ENCODE measurements at regions not wholly inside any gene's neighbourhood (a gene's known extent, or its start where the extent isn't known, plus 50 kb on each side); places are given as distances from the start of the nearest gene placed in this dataset.

DNA sequence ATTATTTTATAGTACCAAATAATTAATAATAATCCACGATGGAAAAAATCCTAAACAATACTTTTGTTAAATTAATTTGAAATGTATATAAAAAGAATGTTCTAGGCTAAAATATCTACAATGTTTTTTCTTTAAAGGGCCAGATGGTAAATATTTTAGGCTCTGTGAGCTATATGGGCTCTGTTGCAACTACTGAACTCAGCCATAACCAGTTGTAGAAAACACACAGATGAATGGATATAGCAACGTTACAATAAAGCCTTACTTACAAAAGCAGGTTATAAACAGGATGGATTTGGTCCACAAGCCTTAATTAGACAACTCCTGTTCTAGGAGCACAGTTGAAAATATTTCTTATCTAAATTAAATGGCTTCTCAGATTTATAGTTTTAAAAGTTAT, 245.2 kb downstream of the KCNC2 start:
- Histone ChIP-seq H3K4me3 (no peak overlapping the region), H3K27ac (no peak overlapping the region), H3K9me3 (no peaks in the 10 kb centered on the region), H3K27me3 (no peaks in the 10 kb centered on the region), H3K4me1 (no peaks in the 10 kb centered on the region), H3K36me3 (no peaks in the 10 kb centered on the region)
- no peak for DNase-seq
- 72 to 75% methylated on average over 2 of the region's 2 CpGs for WGBS, 2 donors
- intact Hi-C loops (cut with DNase I): no loop called here
- TF ChIP-seq POLR2AphosphoS5 (IDR thresholded peaks at IDR 0.05): no peak
- TF ChIP-seq POLR2A (IDR thresholded peaks at IDR 0.05): no peak
- no peak for TF ChIP-seq EP300 (IDR thresholded peaks at IDR 0.05)
- TF ChIP-seq, protein P1, sequence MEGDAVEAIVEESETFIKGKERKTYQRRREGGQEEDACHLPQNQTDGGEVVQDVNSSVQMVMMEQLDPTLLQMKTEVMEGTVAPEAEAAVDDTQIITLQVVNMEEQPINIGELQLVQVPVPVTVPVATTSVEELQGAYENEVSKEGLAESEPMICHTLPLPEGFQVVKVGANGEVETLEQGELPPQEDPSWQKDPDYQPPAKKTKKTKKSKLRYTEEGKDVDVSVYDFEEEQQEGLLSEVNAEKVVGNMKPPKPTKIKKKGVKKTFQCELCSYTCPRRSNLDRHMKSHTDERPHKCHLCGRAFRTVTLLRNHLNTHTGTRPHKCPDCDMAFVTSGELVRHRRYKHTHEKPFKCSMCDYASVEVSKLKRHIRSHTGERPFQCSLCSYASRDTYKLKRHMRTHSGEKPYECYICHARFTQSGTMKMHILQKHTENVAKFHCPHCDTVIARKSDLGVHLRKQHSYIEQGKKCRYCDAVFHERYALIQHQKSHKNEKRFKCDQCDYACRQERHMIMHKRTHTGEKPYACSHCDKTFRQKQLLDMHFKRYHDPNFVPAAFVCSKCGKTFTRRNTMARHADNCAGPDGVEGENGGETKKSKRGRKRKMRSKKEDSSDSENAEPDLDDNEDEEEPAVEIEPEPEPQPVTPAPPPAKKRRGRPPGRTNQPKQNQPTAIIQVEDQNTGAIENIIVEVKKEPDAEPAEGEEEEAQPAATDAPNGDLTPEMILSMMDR (IDR thresholded peaks at IDR 0.05): no peak

DNA sequence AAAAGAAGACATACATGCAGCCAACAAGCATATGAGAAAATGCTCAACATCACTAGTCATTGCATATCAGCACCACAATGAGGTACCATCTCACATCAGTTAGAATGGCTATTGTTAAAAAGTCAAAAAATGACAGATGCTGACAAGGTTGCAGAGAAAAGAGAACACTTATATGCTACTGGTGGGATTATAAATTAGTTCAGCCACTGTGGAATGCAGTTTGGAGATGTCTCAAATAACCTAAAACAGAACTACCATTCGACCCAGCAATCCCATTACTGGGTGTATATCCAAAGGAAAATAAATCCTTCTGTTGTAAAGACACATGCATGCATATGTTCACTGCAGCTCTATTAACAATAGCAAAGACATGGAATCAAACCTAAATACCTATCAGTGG, 238.4 kb downstream of the KCNC2 start:
- no peak for DNase-seq
- no peaks in the 10 kb centered on the region for H3K4me1 ChIP-seq
- no peaks in the 10 kb centered on the region for H3K27me3 ChIP-seq
- no peaks in the 10 kb centered on the region for H3K36me3 ChIP-seq
- no peak overlapping the region for H3K27ac ChIP-seq
- TF ChIP-seq, protein P1 (IDR thresholded peaks at IDR 0.05): no peak
- TF ChIP-seq POLR2AphosphoS5 (IDR thresholded peaks at IDR 0.05): no peak
- no peak for TF ChIP-seq EP300 (IDR thresholded peaks at IDR 0.05)
- TF ChIP-seq POLR2A (IDR thresholded peaks at IDR 0.05): no peak
- H3K9me3 ChIP-seq: no peaks in the 10 kb centered on the region
- 89 to 90% methylated on average over 1 of the region's 1 CpG for WGBS, 2 donors
- no peak overlapping the region for H3K4me3 ChIP-seq
- intact Hi-C loops (cut with DNase I): no loop called here

DNA sequence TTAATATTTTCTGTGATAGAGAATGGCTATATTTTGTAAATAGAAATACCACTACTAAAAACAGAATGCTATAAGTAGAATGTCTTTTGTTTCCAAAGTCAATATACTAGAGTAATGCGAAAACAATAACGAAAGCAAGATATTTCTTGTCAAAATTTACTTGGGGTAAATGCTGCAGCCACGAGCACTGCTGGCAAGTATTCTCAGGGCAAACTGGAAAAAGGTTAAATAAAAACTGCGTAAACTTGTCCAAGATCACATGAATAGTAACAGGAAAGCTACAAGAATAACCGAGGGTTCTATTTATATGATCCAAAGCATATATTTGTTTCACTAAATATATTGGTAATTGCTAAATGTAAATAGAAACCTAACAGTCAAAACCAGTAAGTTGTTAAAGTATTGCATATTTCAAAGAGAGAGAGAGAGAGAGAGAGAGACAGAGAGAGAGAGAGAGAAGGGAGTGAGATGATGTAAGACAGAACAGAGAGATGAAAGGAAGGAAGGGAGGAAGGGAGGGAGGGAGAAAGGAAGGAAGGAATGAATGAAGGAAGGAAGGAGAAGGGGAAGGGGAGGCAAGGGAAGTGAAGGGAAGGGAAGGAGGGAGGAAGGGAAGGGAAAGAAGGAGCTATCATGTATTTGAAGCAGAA, 231.7 kb downstream of the KCNC2 start:
- intact Hi-C loops (cut with DNase I): no loop called here
- DNase-seq: no peak
- WGBS, 2 donors: 78% methylated on average over 5 of the region's 5 CpGs

DNA sequence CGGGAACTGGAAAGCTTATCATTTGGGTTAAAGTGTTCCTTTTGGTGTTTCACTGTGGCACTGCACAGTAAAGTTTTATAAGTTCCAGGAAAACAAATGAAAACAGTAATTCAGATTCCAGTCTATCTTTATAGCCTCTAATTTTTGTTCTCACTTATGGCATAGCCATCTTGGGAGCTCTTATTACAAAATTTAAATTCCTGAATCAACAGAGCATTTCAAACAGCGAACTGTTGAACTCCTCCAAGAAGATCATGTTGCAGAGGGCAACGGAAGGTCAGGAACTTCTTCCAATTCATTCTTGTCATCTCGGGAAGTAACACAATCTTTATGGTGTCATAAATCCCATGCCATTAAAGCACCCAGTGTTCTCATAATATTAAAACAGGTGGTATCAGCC, 229.1 kb downstream of the KCNC2 start:
- 5 to 20% methylated on average over 4 of the region's 4 CpGs for WGBS, 2 donors
- Histone ChIP-seq H3K4me3 (no peak overlapping the region), H3K27me3 (no peaks in the 10 kb centered on the region), H3K27ac (no peak overlapping the region), H3K4me1 (no peaks in the 10 kb centered on the region), H3K9me3 (no peaks in the 10 kb centered on the region), H3K36me3 (no peaks in the 10 kb centered on the region)
- intact Hi-C loops (cut with DNase I): no loop called here
- no peak for DNase-seq
- TF ChIP-seq POLR2AphosphoS5 (IDR thresholded peaks at IDR 0.05) (no peak), POLR2A (IDR thresholded peaks at IDR 0.05) (no peak), EP300 (IDR thresholded peaks at IDR 0.05) (no peak)
- TF ChIP-seq, protein P1 (IDR thresholded peaks at IDR 0.05): no peak

More for the DNA sequence above, 231.7 kb downstream of the KCNC2 start:
- TF ChIP-seq POLR2A (IDR thresholded peaks at IDR 0.05) (no peak), POLR2AphosphoS5 (IDR thresholded peaks at IDR 0.05) (no peak), EP300 (IDR thresholded peaks at IDR 0.05) (no peak)
- TF ChIP-seq, protein P1 (IDR thresholded peaks at IDR 0.05): no peak
- H3K27me3 ChIP-seq: no peaks in the 10 kb centered on the region
- no peak overlapping the region for H3K4me3 ChIP-seq
- H3K4me1 ChIP-seq: no peaks in the 10 kb centered on the region
- no peaks in the 10 kb centered on the region for H3K9me3 ChIP-seq
- no peaks in the 10 kb centered on the region for H3K36me3 ChIP-seq
- H3K27ac ChIP-seq: no peak overlapping the region

DNA sequence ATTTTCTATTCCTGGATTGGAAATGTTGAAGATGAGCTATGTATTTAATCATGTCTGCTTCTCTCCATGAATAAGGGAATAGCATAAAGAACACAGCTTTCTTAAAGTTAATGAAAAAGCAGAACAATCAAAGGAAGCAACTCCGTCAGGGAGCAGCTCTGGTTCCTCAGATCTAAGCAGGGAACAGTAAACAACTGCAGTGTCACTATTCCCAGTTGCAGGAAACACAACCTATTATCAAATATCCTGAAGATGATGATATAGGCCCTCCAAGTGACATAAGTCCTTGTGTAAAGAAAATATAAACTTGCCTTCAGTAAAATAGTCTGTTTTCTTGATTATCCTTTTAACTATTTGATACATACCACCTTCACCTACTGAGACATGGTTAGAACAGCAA, 228.1 kb downstream of the KCNC2 start:
- TF ChIP-seq POLR2A (IDR thresholded peaks at IDR 0.05) (no peak), POLR2AphosphoS5 (IDR thresholded peaks at IDR 0.05) (no peak), EP300 (IDR thresholded peaks at IDR 0.05) (no peak)
- TF ChIP-seq, protein P1 (IDR thresholded peaks at IDR 0.05): no peak
- no peaks in the 10 kb centered on the region for H3K36me3 ChIP-seq
- no peak for DNase-seq
- WGBS, 2 donors: 18 to 35% methylated on average over 1 of the region's 1 CpG
- H3K4me3 ChIP-seq: no peak overlapping the region
- H3K27me3 ChIP-seq: no peaks in the 10 kb centered on the region
- H3K27ac ChIP-seq: no peak overlapping the region
- H3K4me1 ChIP-seq: no peaks in the 10 kb centered on the region
- no peaks in the 10 kb centered on the region for H3K9me3 ChIP-seq
- intact Hi-C loops (cut with DNase I): no loop called here

All from sigmoid colon (tissue), 6 donors.